A673 (cell line): ENCODE measurements at regions not wholly inside any gene's neighbourhood (a gene's known extent, or its start where the extent isn't known, plus 50 kb on each side); places are given as distances from the start of the nearest gene placed in this dataset.

Source experiments
- BruUV-seq: library from RNA; stranded (reverse); fragments of 400-500 nt; replicated peaks from 2 replicates; lab custom pipeline; 2021; lab: Mats Ljungman, UMichigan
- CTCF ChIA-PET: fragments of 300-600 bp; sonication (Branson Sonifier 250); formaldehyde crosslinking; loops from one replicate; lab custom pipeline; 2022; ENCODE audit warnings: antibody characterized with exemption; lab: Charles Lee
- POLR2A ChIA-PET: fragments of 300-600 bp; sonication (Branson Sonifier 250); formaldehyde crosslinking; loops from one replicate; lab custom pipeline; 2022; ENCODE audit warnings: antibody characterized with exemption; ENCODE audit not compliant: low non-redundant PET; lab: Charles Lee
- DNase-seq: peaks from one replicate; pipeline ENCODE4 v3.0.0-alpha.2; 2015; ENCODE audit warnings: low spot score
- H3K27ac ChIP-seq: fragments of 200-600 bp; sonication (generic); 2 replicates; pipeline ENCODE4 v1.5.1; 2016; ENCODE audit warnings: mixed run types, low read depth, mild to moderate bottlenecking, mixed read lengths, antibody characterized with exemption, low read length; ENCODE audit not compliant: poor library complexity, severe bottlenecking
- H3K27me3 ChIP-seq: fragments of 200-600 bp; sonication (generic); replicated peaks from 2 replicates; pipeline ENCODE4 v1.6.1; 2017; ENCODE audit warnings: mixed run types, low read depth, mild to moderate bottlenecking, mixed read lengths, antibody characterized with exemption, low read length; ENCODE audit not compliant: insufficient read depth, poor library complexity
- H3K36me3 ChIP-seq: fragments of 200-600 bp; sonication (generic); 2 replicates; pipeline ENCODE4 v1.6.1; 2016; ENCODE audit warnings: mixed run types, mild to moderate bottlenecking, mixed read lengths, antibody characterized with exemption, low read length; ENCODE audit not compliant: insufficient read depth, poor library complexity, severe bottlenecking
- H3K4me1 ChIP-seq: fragments of 200-600 bp; sonication (generic); 2 replicates; pipeline ENCODE4 v1.6.1; 2017; ENCODE audit warnings: mixed run types, mild to moderate bottlenecking, mixed read lengths, antibody characterized with exemption, low read length; ENCODE audit not compliant: insufficient read depth, poor library complexity, severe bottlenecking
- H3K4me3 ChIP-seq: fragments of 200-600 bp; sonication (generic); 2 replicates; pipeline ENCODE4 v1.5.1; 2016; ENCODE audit warnings: low read depth, mixed run types, mild to moderate bottlenecking, mixed read lengths, low read length; ENCODE audit not compliant: poor library complexity, severe bottlenecking
- H3K9me3 ChIP-seq: fragments of 200-600 bp; sonication (generic); 2 replicates; pipeline ENCODE4 v1.6.1; 2016; ENCODE audit warnings: mixed run types, low read depth, mild to moderate bottlenecking, mixed read lengths, antibody characterized with exemption, low read length; ENCODE audit not compliant: poor library complexity, severe bottlenecking
- CTCF ChIP-seq: fragments of 300-800, 200-600 bp; sonication (generic); conservative IDR thresholded peaks from 2 replicates; pipeline ENCODE4 v1.5.1; 2017; ENCODE audit warnings: low read depth, mild to moderate bottlenecking, antibody characterized with exemption, low read length, moderate library complexity, mixed read lengths
- EZH2 ChIP-seq: fragments of 200-600 bp; sonication (generic); IDR thresholded peaks from 2 replicates; pipeline ENCODE4 v1.6.1; 2017; ENCODE audit warnings: borderline replicate concordance, low read depth, mild to moderate bottlenecking, mixed read lengths, antibody characterized with exemption, low read length; ENCODE audit not compliant: poor library complexity, severe bottlenecking
- intact Hi-C: fragments of 100-400 bp; cut with micrococcal nuclease; formaldehyde crosslinking; loops from one replicate; pipeline ENCODE4 v1.10.0; 2022; ENCODE audit not compliant: unreplicated experiment

- TF ChIP-seq EZH2: no peak
- no peak for TF ChIP-seq CTCF
- BruUV-seq: no TSS peak
These were observed 329.3 kb downstream of the FGFR2 start for GRCh38 chr10:121268863-121269432.

GRCh38 chr10:121270906-121271305, 327.3 kb downstream of the FGFR2 start:
- no peak for DNase-seq
- no peaks in the 10 kb centered on the region for H3K36me3 ChIP-seq
- no peak overlapping the region for H3K27ac ChIP-seq
- peaks cover 57% of the 10 kb centered on the region for H3K27me3 ChIP-seq
- H3K9me3 ChIP-seq: no peaks in the 10 kb centered on the region
- ChIA-PET CTCF (no interaction called here), POLR2A (no interaction called here)
- BruUV-seq: no TSS peak
- TF ChIP-seq CTCF: no peak
- TF ChIP-seq EZH2: no peak
- H3K4me3 ChIP-seq: no peak overlapping the region
- intact Hi-C loops: no loop called here
- no peaks in the 10 kb centered on the region for H3K4me1 ChIP-seq

More at GRCh38 chr10:121268863-121269432, 329.3 kb downstream of the FGFR2 start:
- ChIA-PET POLR2A (interaction anchor here (0.7 kb wide), 1 partner anchor 82 kb away, joined by 4 read pairs; no protein-coding TSS in a partner anchor), CTCF (no interaction called here)
- no peak overlapping the region for H3K4me3 ChIP-seq
- H3K27me3 ChIP-seq: peaks cover 48% of the 10 kb centered on the region
- intact Hi-C loops: no loop called here
- no peaks in the 10 kb centered on the region for H3K9me3 ChIP-seq
- no peaks in the 10 kb centered on the region for H3K36me3 ChIP-seq
- DNase-seq: no peak
- H3K4me1 ChIP-seq: no peaks in the 10 kb centered on the region
- no peak overlapping the region for H3K27ac ChIP-seq

- DNase-seq: no peak
- intact Hi-C loops: no loop called here
- Histone ChIP-seq H3K27me3 (peaks cover 64% of the 10 kb centered on the region), H3K27ac (no peak overlapping the region), H3K4me1 (no peaks in the 10 kb centered on the region), H3K9me3 (no peaks in the 10 kb centered on the region), H3K4me3 (no peak overlapping the region), H3K36me3 (no peaks in the 10 kb centered on the region)
- TF ChIP-seq CTCF (no peak), EZH2 (no peak)
- no TSS peak for BruUV-seq
- ChIA-PET CTCF (no interaction called here), POLR2A (no interaction called here)
These were observed 322.2 kb downstream of the FGFR2 start for GRCh38 chr10:121276046-121276445.
